Keratinocyte (primary cell): ENCODE measurements at regions not wholly inside any gene's neighbourhood (a gene's known extent, or its start where the extent isn't known, plus 50 kb on each side); places are given as distances from the start of the nearest gene placed in this dataset.
A peak's percentile ranks its signal among the peaks of the same experiment; 100 is the strongest.

Experiments
- DNase-seq: peaks from one replicate; pipeline ENCODE4 v3.0.0-alpha.2; 2011; ENCODE audit warnings: low read depth, missing footprints, low spot score
- FAIRE-seq: peaks from 2 replicates; lab custom pipeline; 2011; peaks lifted over from hg19 to GRCh38; lab: Jason Lieb, UNC
- H2AFZ ChIP-seq: 2 replicates; pipeline ENCODE4 v1.6.0; 2012; ENCODE audit warnings: low read length, control low read depth, inconsistent platforms; ENCODE audit not compliant: control insufficient read depth
- H3K27ac ChIP-seq: 2 replicates; pipeline ENCODE4 v1.5.1; 2011; ENCODE audit warnings: low read length; ENCODE audit not compliant: control insufficient read depth, insufficient read depth
- H3K27me3 ChIP-seq: 3 replicates; pipeline ENCODE4 v1.6.0; 2011; ENCODE audit warnings: low read length; ENCODE audit not compliant: control insufficient read depth, insufficient read depth; ENCODE audit errors: extremely low read depth
- H3K36me3 ChIP-seq, 2 experiments: 2 replicates in 1 of 2; 3 replicates in 1 of 2; pipeline ENCODE4 v1.5.1; 2011; ENCODE audit warnings: low read length in 2 of 2, mild to moderate bottlenecking in 1 of 2; ENCODE audit not compliant: control insufficient read depth in 2 of 2, insufficient read depth in 2 of 2; ENCODE audit errors: extremely low read depth in 1 of 2
- H3K4me1 ChIP-seq: 3 replicates; pipeline ENCODE4 v1.5.1; 2011; ENCODE audit warnings: low read length; ENCODE audit not compliant: control insufficient read depth, insufficient read depth; ENCODE audit errors: extremely low read depth
- H3K4me2 ChIP-seq: 3 replicates; pipeline ENCODE4 v1.6.0; 2011; ENCODE audit warnings: low read depth, low read length; ENCODE audit not compliant: control insufficient read depth, insufficient read depth; ENCODE audit errors: extremely low read depth
- H3K4me3 ChIP-seq, 3 experiments: fragments of 200-600 bp in 1 of 3; sonication (generic) in 1 of 3; 2 replicates in 2 of 3; 3 replicates in 1 of 3; pipeline ENCODE4 v1.5.1; 2011 to 2016; ENCODE audit warnings: low read length in 3 of 3, mild to moderate bottlenecking in 3 of 3, control low read depth in 2 of 3, inconsistent platforms in 1 of 3, low read depth in 1 of 3, mixed read lengths in 1 of 3, mixed run types in 1 of 3, moderate library complexity in 1 of 3; ENCODE audit not compliant: control insufficient read depth in 2 of 3, insufficient read depth in 2 of 3; ENCODE audit errors: extremely low read depth in 1 of 3
- H3K79me2 ChIP-seq: 2 replicates; pipeline ENCODE4 v1.6.0; 2012; ENCODE audit warnings: low read length; ENCODE audit not compliant: control insufficient read depth, insufficient read depth
- H3K9ac ChIP-seq: 3 replicates; pipeline ENCODE4 v1.6.0; 2011; ENCODE audit warnings: low read length; ENCODE audit not compliant: control insufficient read depth, insufficient read depth; ENCODE audit errors: extremely low read depth
- H3K9me1 ChIP-seq: 3 replicates; pipeline ENCODE4 v1.6.0; 2011; ENCODE audit warnings: low read length; ENCODE audit not compliant: control insufficient read depth, insufficient read depth; ENCODE audit errors: extremely low read depth
- H3K9me3 ChIP-seq: 2 replicates; pipeline ENCODE4 v1.5.1; 2012; ENCODE audit warnings: low read depth, low read length; ENCODE audit not compliant: control insufficient read depth
- H4K20me1 ChIP-seq: 3 replicates; pipeline ENCODE4 v1.6.0; 2011; ENCODE audit warnings: low read length; ENCODE audit not compliant: control insufficient read depth, insufficient read depth; ENCODE audit errors: extremely low read depth
- EZH2 ChIP-seq: IDR thresholded peaks from one replicate; pipeline ENCODE4 v1.6.1; 2012; ENCODE audit warnings: inconsistent platforms, mild to moderate bottlenecking, low read length, moderate library complexity
- dilution Hi-C: fragments of 300-500 bp; cut with MboI; formaldehyde crosslinking; loops from one replicate; pipeline ENCODE4 v1.7.0; 2020; ENCODE audit warnings: low sequenced_read_pairs; ENCODE audit not compliant: extremely low pct_ligation_motif_present
- TF ChIP-seq, protein P1 (sequence below), 3 experiments: IDR thresholded peaks in 1 of 3; conservative IDR thresholded peaks in 1 of 3; optimal IDR thresholded peaks in 1 of 3; 2 replicates in 2 of 3; 3 replicates in 1 of 3; pipeline versions ENCODE3 to v1.5.1; 2011; ENCODE audit warnings: low read length in 3 of 3, mild to moderate bottlenecking in 3 of 3, moderate library complexity in 2 of 3, control low read depth in 1 of 3, inconsistent platforms in 1 of 3; ENCODE audit not compliant: insufficient read depth in 2 of 3; ENCODE audit errors: extremely low read depth in 1 of 3

- no peak for TF ChIP-seq EZH2
- TF ChIP-seq, protein P1, sequence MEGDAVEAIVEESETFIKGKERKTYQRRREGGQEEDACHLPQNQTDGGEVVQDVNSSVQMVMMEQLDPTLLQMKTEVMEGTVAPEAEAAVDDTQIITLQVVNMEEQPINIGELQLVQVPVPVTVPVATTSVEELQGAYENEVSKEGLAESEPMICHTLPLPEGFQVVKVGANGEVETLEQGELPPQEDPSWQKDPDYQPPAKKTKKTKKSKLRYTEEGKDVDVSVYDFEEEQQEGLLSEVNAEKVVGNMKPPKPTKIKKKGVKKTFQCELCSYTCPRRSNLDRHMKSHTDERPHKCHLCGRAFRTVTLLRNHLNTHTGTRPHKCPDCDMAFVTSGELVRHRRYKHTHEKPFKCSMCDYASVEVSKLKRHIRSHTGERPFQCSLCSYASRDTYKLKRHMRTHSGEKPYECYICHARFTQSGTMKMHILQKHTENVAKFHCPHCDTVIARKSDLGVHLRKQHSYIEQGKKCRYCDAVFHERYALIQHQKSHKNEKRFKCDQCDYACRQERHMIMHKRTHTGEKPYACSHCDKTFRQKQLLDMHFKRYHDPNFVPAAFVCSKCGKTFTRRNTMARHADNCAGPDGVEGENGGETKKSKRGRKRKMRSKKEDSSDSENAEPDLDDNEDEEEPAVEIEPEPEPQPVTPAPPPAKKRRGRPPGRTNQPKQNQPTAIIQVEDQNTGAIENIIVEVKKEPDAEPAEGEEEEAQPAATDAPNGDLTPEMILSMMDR (optimal IDR thresholded peaks at IDR 0.05 in 1 of 3, IDR thresholded peaks at IDR 0.05 in 1 of 3, conservative IDR thresholded peaks at IDR 0.05 in 1 of 3; ENCODE audit: extremely low read depth in 1 of 3, insufficient read depth in 2 of 3, low read length in 3 of 3) = no peak
- dilution Hi-C loops = no loop called here
- no peak overlapping the region for H3K9ac ChIP-seq
- H3K9me1 ChIP-seq = no peaks in the 10 kb centered on the region
- H3K4me2 ChIP-seq = no peak overlapping the region
- H3K4me1 ChIP-seq = peaks cover 10% of the 10 kb centered on the region
- H3K79me2 ChIP-seq = no peaks in the 10 kb centered on the region
- FAIRE-seq (no peak), DNase-seq (no peak)
- no peaks in the 10 kb centered on the region for H3K27me3 ChIP-seq
- H3K9me3 ChIP-seq = peaks cover 4% of the 10 kb centered on the region
- no peaks in the 10 kb centered on the region for H3K36me3 ChIP-seq
- no peak overlapping the region for H3K27ac ChIP-seq
- no peaks in the 10 kb centered on the region for H4K20me1 ChIP-seq
- no peak overlapping the region for H3K4me3 ChIP-seq
- H2AFZ ChIP-seq = no peak overlapping the region
Measured at GRCh38 chr11:81032906-81033305, 1592.1 kb upstream of the TENM4 start.

GRCh38 chr11:81030186-81030585 lies 1589.4 kb upstream of the TENM4 start:
- no peaks in the 10 kb centered on the region for H3K36me3 ChIP-seq
- H3K27ac ChIP-seq = peak overlapping the region; percentile 63
- dilution Hi-C loops = no loop called here
- H3K4me2 ChIP-seq = no peak overlapping the region
- H3K9me3 ChIP-seq = no peaks in the 10 kb centered on the region
- peaks cover 10% of the 10 kb centered on the region for H3K4me1 ChIP-seq
- H3K27me3 ChIP-seq = no peaks in the 10 kb centered on the region
- no peaks in the 10 kb centered on the region for H4K20me1 ChIP-seq
- peak; percentile 25 for DNase-seq
- H2AFZ ChIP-seq = peak overlapping the region; percentile 64
- H3K9ac ChIP-seq = no peak overlapping the region
- H3K4me3 ChIP-seq = no peak overlapping the region
- no peaks in the 10 kb centered on the region for H3K9me1 ChIP-seq
- FAIRE-seq = peak; percentile 86
- H3K79me2 ChIP-seq = no peaks in the 10 kb centered on the region
- TF ChIP-seq EZH2 = no peak
- TF ChIP-seq, protein P1 (optimal IDR thresholded peaks at IDR 0.05 in 1 of 3, IDR thresholded peaks at IDR 0.05 in 1 of 3, conservative IDR thresholded peaks at IDR 0.05 in 1 of 3; ENCODE audit: extremely low read depth in 1 of 3, insufficient read depth in 2 of 3, low read length in 3 of 3) = no peak
